K562 (cell line): ENCODE measurements at regions not wholly inside any gene's neighbourhood (a gene's known extent, or its start where the extent isn't known, plus 50 kb on each side); places are given as distances from the start of the nearest gene placed in this dataset.

Experiments
- CREB1 ChIP-seq, 2 experiments: sonication (generic) in 1 of 2; formaldehyde crosslinking in 1 of 2; IDR thresholded peaks; 2 replicates each; pipeline versions ENCODE4 v1.6.1 to v1.8.0; 2012 to 2022; ENCODE audit warnings: inconsistent platforms in 1 of 2, mild to moderate bottlenecking in 1 of 2, missing genetic modification reagents in 1 of 2, moderate library complexity in 1 of 2
- FUS ChIP-seq: fragments of 200-400 bp; formaldehyde crosslinking; optimal IDR thresholded peaks from 2 replicates; pipeline ENCODE3; 2017; ENCODE audit warnings: low read depth, low read length
- GTF2E2 ChIP-seq: fragments of 200-800 bp; sonication (Bioruptor generic); IDR thresholded peaks from 2 replicates; pipeline ENCODE4 v1.6.1; 2016; ENCODE audit warnings: missing genetic modification characterization, missing compliant biosample characterization
- KAT7 ChIP-seq: sonication (generic); formaldehyde crosslinking; IDR thresholded peaks from 2 replicates; pipeline ENCODE4 v1.8.0; 2022; ENCODE audit warnings: missing genetic modification reagents, mild to moderate bottlenecking, borderline replicate concordance
- MCM7 ChIP-seq, 2 experiments: fragments of 450-650 bp; IDR thresholded peaks; 2 replicates each; pipeline ENCODE4 v1.6.1; 2016 to 2018
- PRDM10 ChIP-seq: fragments of 450-650 bp; IDR thresholded peaks from 2 replicates; pipeline ENCODE4 v1.6.1; 2018; ENCODE audit not compliant: partially characterized antibody
- PREB ChIP-seq: sonication (generic); formaldehyde crosslinking; IDR thresholded peaks from 2 replicates; pipeline ENCODE4 v1.8.1; 2023; ENCODE audit warnings: mild to moderate bottlenecking, missing genetic modification reagents
- SMARCC2 ChIP-seq: fragments of 450-650 bp; IDR thresholded peaks from 2 replicates; pipeline ENCODE4 v1.6.1; 2017; ENCODE audit warnings: antibody characterized with exemption, moderate library complexity, mild to moderate bottlenecking, low read depth
- SRSF3 ChIP-seq: fragments of 200-400 bp; formaldehyde crosslinking; IDR thresholded peaks from 2 replicates; pipeline ENCODE4 v1.6.1; 2016; ENCODE audit warnings: mild to moderate bottlenecking, low read length, moderate library complexity; ENCODE audit not compliant: insufficient read depth
- ZBTB12 ChIP-seq: fragments of 250-450 bp; sonication (Bioruptor Pico); IDR thresholded peaks from 2 replicates; pipeline ENCODE4 v1.4.0; 2020
- ZFP36 ChIP-seq: fragments of 150-350 bp; IDR thresholded peaks from 2 replicates; pipeline ENCODE4 v1.6.1; 2018; ENCODE audit warnings: low read length, low read depth; ENCODE audit not compliant: partially characterized antibody
- ZNF592 ChIP-seq: fragments of 450-650 bp; IDR thresholded peaks from 2 replicates; pipeline ENCODE4 v1.6.1; 2017; ENCODE audit warnings: antibody characterized with exemption, mild to moderate bottlenecking
- ZNF780A ChIP-seq: fragments of 250-450 bp; sonication (Bioruptor Pico); IDR thresholded peaks from 2 replicates; pipeline ENCODE4 v1.5.0; 2021; ENCODE audit warnings: mild to moderate bottlenecking
- TF ChIP-seq, protein P1 (sequence below): sonication (generic); formaldehyde crosslinking; IDR thresholded peaks from 2 replicates; pipeline ENCODE4 v1.8.1; 2023; ENCODE audit warnings: mild to moderate bottlenecking, missing genetic modification reagents

DNA sequence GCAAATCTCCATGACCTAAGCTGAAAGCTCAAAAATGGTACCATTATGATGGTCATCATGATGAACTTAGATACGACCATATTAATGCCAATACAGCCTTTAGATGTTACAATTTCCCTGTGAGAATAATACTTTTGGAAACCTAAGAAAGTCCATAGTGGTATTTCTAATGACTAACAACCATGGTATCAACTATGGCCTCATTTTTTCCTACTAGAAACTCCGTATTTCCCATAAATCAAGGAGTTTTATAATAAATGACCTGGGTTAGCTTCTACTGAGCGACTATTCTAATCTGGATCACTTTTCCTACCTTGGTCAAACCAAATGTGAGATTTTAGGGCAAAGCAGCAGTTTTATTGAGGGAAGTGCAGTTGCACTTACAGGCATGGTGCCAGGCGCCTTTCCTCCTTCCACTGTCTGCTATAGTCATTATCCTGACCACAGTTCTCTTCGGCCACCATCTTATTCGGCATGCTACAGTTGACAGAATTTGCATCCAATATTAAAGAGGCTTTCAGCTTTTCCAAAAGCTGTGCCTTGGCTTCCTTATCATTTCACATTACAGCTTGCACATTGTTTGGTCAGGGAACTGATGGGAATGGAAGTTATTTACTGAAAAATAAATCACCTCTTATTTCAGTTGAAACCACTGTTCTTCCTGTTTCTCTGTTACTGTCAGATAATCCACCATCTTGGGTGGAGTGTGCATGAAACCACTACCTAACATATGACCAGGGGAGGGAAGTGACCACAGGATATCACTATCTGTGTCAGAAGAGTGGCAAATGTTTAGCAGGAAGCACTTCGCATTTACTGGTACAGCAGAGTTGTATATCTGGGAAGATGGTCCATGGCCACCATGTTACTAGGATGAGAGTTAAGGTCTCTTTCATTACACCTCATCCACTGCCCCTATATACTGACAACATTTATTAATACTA lies 74.5 kb upstream of the PICALM start (continued):
- TF ChIP-seq ZNF592 (peak; percentile 96), PREB (CRISPR knock-in tag) (no peak), KAT7 (no peak), CREB1 (IDR thresholded peaks at IDR 0.05) (peak; percentile 65), CREB1 (CRISPR knock-in tag; IDR thresholded peaks at IDR 0.05) (no peak), ZFP36 (no peak), MCM7 (IDR thresholded peaks at IDR 0.05) (no peak), PRDM10 (peak; percentile 11), ZBTB12 (no peak), SRSF3 (no peak), GTF2E2 (peak; percentile 94), SMARCC2 (peak; percentile 85), FUS (no peak), ZNF780A (no peak)
- TF ChIP-seq, protein P1, sequence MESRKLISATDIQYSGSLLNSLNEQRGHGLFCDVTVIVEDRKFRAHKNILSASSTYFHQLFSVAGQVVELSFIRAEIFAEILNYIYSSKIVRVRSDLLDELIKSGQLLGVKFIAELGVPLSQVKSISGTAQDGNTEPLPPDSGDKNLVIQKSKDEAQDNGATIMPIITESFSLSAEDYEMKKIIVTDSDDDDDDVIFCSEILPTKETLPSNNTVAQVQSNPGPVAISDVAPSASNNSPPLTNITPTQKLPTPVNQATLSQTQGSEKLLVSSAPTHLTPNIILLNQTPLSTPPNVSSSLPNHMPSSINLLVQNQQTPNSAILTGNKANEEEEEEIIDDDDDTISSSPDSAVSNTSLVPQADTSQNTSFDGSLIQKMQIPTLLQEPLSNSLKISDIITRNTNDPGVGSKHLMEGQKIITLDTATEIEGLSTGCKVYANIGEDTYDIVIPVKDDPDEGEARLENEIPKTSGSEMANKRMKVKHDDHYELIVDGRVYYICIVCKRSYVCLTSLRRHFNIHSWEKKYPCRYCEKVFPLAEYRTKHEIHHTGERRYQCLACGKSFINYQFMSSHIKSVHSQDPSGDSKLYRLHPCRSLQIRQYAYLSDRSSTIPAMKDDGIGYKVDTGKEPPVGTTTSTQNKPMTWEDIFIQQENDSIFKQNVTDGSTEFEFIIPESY: no peak
